NCI-H1436 treated with DMSO at 0.1 percent for 48 hours (cell line): ENCODE measurements at regions not wholly inside any gene's neighbourhood (a gene's known extent, or its start where the extent isn't known, plus 50 kb on each side); places are given as distances from the start of the nearest gene placed in this dataset.

Experiments used
- DNase-seq: peaks from one replicate; lab custom pipeline; 2025; lab: John Stamatoyannopoulos, UW

DNA sequence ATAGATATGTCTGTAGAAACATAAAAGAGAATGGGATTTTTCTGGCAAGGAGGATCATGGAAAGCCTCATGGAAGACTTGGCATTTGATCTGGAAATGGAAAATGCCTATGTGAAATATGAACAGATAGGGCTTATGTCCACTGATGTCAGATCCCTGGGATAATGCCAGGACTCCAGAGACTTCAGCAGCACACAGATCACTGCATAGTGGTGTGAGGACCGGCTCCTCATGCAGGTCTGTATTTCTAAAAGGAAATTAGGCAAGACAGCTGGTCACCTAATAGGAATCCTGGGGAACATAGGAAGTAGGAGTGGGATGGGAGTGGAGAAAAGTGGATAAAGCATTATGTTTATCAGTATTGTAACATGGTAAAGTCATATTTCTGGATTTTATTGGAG, 56.8 kb upstream of the IPO9 start:
- no peak for DNase-seq

DNA sequence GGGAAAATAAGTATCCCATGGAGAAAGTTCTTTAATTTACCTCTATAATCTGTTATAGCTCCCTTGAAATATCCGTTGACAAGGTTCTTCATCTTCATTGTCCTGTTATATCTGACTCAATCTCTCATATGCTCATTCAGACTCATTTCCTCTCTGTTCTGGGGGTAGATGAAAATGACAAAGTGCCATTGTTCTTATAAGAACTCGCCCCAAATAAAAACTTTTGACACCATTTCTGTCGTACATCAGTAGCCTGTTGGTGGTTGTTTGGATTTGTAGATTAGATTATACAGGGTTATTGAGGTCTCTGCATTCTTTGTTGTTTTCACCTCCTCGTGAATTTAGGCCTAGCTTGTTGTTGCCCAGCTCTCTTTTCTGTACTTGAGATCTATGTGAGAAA, 55.2 kb upstream of the IPO9 start:
- no peak for DNase-seq

DNA sequence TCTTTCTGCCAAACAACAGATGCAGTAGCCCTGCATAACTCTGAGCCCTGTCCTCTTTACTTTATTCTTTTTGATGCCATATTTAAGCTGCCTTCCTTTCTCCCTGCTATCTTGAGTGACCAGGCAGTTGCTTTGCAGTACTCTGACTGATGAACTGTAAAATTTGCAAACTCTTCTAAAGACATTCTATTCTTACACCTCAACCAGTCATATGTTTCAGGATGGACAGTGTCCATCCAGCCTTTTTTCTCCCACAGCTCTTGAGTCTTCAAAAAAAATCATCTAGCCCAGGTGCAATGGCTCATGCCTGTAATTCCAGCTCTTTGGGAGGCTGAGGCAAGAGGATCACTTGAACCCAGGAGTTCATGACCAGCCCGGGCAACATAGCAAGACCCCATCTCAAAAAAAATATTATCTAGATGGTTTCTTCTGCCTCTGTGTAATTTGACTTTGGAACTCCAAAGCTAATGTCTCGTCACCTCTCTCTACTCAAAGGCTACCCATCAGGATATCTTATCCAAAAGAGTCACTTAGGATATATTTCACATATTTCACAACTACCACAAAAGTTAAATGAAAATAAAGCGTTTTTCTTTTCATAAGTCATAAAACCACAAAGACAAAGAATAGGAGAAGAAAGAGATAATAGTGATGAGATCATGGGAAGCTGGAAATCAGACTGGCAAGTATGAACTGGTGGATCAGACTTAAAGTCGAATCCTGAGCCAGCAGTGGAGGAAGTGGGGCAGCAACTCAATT, 54.6 kb upstream of the IPO9 start:
- DNase-seq, result no peak

DNA sequence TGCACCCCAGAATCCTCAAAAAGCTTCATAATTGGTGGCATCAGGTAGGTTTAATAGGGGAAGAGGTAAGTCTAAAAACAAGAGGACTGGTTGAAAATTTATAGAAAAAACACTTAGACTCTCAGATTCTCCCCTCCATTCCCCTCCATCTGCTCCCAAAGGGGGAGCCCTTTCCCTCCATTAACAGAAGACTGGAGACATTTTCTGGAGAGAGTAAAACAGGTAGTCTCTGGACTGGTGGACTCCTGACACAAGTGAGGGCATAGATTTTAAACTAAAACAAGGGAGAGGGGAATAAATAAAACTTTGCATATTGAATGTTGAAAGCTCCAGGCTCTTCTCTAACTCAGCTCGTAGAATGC, 54.0 kb upstream of the IPO9 start:
- no peak for DNase-seq

DNA sequence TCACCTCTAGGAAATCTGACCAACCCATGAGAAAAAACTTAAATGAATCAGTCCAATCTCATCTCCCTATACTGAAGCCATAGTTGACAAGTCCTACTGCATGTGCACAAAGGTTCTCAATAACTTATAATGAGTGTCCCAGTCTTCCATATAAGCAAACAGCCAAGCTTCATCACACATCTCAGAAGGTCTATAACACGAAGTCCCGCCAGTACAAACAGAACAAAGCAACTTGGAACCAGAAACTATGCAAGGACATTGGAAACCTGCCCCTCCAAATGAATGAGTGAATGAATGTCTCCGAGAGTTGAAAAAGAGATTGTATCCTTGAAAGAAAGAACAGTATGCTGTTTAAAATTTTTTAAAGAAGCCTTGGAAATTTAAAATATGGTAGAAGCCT, 53.6 kb upstream of the IPO9 start:
- DNase-seq, result no peak

DNA sequence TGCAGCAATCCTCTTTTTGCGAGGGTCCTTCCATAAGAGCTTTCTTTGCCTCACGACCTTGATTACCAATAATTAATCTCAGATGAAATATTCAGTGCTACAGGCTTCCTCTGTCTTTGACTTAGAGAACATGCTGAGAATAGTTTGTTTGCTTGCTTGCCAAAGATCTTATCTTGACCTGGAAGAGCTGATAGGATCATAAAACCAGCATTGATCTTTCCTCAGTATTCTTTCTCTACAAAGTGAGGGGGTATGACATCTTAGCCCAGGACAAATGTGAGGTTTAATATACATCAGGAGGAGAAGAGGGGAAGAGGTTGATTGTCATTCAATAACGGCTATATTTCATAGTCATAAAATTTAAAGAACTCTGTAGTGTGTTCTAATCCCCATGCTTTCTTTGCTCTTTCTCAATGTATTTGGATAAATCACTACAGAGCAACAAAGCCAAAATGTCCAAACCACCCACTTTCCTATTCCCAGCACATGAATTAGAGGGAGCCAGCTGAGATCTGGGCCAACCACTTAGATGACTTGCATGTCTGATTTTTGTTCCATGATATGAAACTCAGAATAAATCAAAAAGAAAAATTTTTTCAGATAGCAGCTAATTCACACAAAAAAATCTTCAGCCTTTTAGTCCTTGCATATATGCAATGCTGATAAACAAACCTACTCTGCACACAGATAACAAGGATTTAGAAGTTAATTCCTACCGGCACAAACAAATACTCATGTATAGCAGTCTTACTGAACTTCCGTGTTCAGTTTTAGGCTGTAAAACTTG, 50.5 kb upstream of the IPO9 start:
- DNase-seq, result no peak
